ENCODE measurements at regions not wholly inside any gene's neighbourhood (a gene's known extent, or its start where the extent isn't known, plus 50 kb on each side); places are given as distances from the start of the nearest gene placed in this dataset.

DNA sequence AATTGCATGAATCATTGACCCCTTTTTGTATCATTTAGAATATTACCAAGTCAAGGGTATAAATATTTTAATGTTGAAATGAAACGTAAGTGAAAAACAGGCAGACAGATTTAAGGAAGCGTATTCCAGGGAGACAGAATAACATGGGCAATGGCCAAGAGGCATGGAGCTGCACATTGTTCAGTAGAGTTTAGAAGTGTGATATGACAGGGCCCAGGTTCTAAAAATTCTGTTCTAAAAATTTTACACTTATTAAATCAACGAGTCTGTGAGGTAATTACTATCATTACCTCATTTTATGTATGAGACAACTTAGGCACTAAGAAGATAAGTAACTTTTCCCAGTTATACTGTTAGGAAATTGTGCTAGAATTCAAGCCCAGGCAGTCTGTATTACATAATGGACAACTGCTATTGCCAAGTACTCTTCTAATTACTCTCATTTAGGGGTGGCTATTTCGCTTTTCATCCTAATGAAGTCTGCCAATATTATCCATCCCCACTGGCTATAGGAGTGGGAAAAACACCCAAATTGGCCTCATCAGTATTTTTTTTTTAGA lies 103.2 kb upstream of the NAV3 start:
- TF ChIP-seq, protein P1, sequence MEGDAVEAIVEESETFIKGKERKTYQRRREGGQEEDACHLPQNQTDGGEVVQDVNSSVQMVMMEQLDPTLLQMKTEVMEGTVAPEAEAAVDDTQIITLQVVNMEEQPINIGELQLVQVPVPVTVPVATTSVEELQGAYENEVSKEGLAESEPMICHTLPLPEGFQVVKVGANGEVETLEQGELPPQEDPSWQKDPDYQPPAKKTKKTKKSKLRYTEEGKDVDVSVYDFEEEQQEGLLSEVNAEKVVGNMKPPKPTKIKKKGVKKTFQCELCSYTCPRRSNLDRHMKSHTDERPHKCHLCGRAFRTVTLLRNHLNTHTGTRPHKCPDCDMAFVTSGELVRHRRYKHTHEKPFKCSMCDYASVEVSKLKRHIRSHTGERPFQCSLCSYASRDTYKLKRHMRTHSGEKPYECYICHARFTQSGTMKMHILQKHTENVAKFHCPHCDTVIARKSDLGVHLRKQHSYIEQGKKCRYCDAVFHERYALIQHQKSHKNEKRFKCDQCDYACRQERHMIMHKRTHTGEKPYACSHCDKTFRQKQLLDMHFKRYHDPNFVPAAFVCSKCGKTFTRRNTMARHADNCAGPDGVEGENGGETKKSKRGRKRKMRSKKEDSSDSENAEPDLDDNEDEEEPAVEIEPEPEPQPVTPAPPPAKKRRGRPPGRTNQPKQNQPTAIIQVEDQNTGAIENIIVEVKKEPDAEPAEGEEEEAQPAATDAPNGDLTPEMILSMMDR (IDR thresholded peaks at IDR 0.05; ENCODE audit: insufficient read depth, low read depth, low read length): no peak
- TF ChIP-seq EZH2 (IDR thresholded peaks at IDR 0.05; ENCODE audit: insufficient read depth, low read length): no peak

Data from astrocyte (in vitro differentiated cells and primary cell).